ENCODE measurements at regions not wholly inside any gene's neighbourhood (a gene's known extent, or its start where the extent isn't known, plus 50 kb on each side); places are given as distances from the start of the nearest gene placed in this dataset.

DNA sequence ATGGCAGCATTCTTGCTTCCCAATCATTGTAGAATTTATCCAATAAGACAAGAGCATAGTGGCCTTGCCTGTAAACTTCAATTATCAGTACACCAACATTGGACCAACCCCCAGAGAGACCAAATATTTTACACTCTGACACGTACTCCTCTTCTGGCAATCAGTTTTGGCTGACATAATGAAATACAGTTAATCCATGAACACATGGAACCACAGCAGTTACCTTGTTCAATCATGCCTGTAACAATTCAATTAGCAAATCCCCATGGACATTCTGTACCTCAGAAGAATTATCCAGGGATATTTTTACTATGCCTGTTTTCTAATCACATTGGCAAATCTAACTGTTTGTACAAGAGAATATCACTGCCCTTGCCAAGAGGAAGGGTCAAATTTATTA is 2162.0 kb downstream of the MRPL39 start:
- H4K20me1 ChIP-seq (ENCODE audit: insufficient read depth, low read length): no peaks in the 10 kb centered on the region
- H3K79me2 ChIP-seq (ENCODE audit: insufficient read depth, low read length): no peaks in the 10 kb centered on the region
- no peaks in the 10 kb centered on the region for H3K9me3 ChIP-seq (ENCODE audit: insufficient read depth, low read length, severe bottlenecking)
- ATAC-seq (ENCODE audit: insufficient read depth, low read depth) (no peak), DNase-seq (no peak)
- H3K36me3 ChIP-seq (ENCODE audit: insufficient read depth, low read length): no peaks in the 10 kb centered on the region
- H3K27me3 ChIP-seq (ENCODE audit: insufficient read depth, low read length, poor library complexity): no peaks in the 10 kb centered on the region
- H3K27ac ChIP-seq (ENCODE audit: low read length): no peak overlapping the region
- H2AFZ ChIP-seq (ENCODE audit: low read depth, low read length): no peak overlapping the region
- TF ChIP-seq EZH2 (IDR thresholded peaks at IDR 0.05; ENCODE audit: borderline replicate concordance, low read depth, low read length, severe bottlenecking): no peak
- TF ChIP-seq, protein P1, sequence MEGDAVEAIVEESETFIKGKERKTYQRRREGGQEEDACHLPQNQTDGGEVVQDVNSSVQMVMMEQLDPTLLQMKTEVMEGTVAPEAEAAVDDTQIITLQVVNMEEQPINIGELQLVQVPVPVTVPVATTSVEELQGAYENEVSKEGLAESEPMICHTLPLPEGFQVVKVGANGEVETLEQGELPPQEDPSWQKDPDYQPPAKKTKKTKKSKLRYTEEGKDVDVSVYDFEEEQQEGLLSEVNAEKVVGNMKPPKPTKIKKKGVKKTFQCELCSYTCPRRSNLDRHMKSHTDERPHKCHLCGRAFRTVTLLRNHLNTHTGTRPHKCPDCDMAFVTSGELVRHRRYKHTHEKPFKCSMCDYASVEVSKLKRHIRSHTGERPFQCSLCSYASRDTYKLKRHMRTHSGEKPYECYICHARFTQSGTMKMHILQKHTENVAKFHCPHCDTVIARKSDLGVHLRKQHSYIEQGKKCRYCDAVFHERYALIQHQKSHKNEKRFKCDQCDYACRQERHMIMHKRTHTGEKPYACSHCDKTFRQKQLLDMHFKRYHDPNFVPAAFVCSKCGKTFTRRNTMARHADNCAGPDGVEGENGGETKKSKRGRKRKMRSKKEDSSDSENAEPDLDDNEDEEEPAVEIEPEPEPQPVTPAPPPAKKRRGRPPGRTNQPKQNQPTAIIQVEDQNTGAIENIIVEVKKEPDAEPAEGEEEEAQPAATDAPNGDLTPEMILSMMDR (IDR thresholded peaks at IDR 0.05; ENCODE audit: borderline replicate concordance, extremely low read depth, low read length, poor library complexity, severe bottlenecking): no peak
- H3K9ac ChIP-seq (ENCODE audit: low read depth, low read length): no peak overlapping the region
- H3K4me3 ChIP-seq (ENCODE audit: low read depth in 1 of 2, low read length in 2 of 2): no peak overlapping the region
- H3K4me1 ChIP-seq (ENCODE audit: insufficient read depth, low read length): no peaks in the 10 kb centered on the region
- no peak overlapping the region for H3K4me2 ChIP-seq (ENCODE audit: insufficient read depth, low read length)

DNA sequence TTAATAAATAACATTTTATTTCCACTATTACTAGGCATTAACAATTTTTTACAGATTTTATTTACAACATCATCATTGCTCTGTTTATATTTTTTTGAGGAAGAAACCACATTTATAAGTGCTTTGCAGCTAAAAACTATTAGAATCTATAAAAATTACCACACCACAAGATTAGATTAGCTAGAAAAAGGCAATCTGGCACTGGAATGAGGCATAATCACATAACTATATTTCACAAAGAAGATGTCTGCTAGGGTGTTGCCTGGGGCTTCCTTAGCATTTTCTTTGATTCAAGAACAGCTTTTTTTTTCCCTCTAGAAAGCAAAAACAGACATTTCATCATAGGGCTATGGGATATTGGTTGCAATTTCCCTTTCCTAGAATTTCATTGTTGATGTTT is 2169.2 kb downstream of the MRPL39 start:
- no peak for ATAC-seq (ENCODE audit: insufficient read depth, low read depth)
- H3K4me2 ChIP-seq (ENCODE audit: insufficient read depth, low read length): no peak overlapping the region
- no peak overlapping the region for H3K4me3 ChIP-seq (ENCODE audit: low read depth in 1 of 2, low read length in 2 of 2)
- no peaks in the 10 kb centered on the region for H3K36me3 ChIP-seq (ENCODE audit: insufficient read depth, low read length)
- no peak overlapping the region for H3K9ac ChIP-seq (ENCODE audit: low read depth, low read length)
- H4K20me1 ChIP-seq (ENCODE audit: insufficient read depth, low read length): no peaks in the 10 kb centered on the region
- no peak overlapping the region for H2AFZ ChIP-seq (ENCODE audit: low read depth, low read length)
- no peak overlapping the region for H3K27ac ChIP-seq (ENCODE audit: low read length)
- no peak for DNase-seq
- H3K27me3 ChIP-seq (ENCODE audit: insufficient read depth, low read length, poor library complexity): no peaks in the 10 kb centered on the region
- no peaks in the 10 kb centered on the region for H3K4me1 ChIP-seq (ENCODE audit: insufficient read depth, low read length)
- TF ChIP-seq, protein P1 (IDR thresholded peaks at IDR 0.05; ENCODE audit: borderline replicate concordance, extremely low read depth, low read length, poor library complexity, severe bottlenecking): no peak
- TF ChIP-seq EZH2 (IDR thresholded peaks at IDR 0.05; ENCODE audit: borderline replicate concordance, low read depth, low read length, severe bottlenecking): no peak
- no peaks in the 10 kb centered on the region for H3K79me2 ChIP-seq (ENCODE audit: insufficient read depth, low read length)
- H3K9me3 ChIP-seq (ENCODE audit: insufficient read depth, low read length, severe bottlenecking): no peaks in the 10 kb centered on the region

DNA sequence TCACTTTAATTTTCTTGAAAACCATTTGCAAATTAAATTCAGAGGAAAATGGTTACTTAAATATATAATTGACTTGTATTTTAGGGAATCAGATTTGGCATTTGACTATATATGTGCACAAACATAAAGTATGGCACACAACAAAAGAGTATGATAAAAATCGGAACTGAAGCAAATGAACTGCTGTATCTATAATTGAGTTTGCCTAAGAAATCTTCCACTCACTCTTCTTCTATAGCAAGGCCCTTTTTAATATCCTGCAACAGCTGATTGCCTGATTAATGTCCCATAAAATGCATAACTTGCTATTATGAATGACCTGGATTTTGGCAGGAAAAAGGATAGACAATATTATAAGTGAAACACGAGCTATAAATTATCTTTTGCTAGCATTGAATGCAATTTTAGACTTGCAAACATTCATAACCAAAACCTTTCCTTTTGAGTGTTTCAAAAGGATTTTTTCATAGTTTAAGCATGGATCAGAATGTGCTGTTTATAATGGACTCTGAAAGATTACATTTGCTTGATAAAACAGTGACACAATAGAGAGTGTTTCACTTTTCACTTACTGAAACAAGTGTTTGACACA is 2204.3 kb downstream of the MRPL39 start:
- no peaks in the 10 kb centered on the region for H3K79me2 ChIP-seq (ENCODE audit: insufficient read depth, low read length)
- no peaks in the 10 kb centered on the region for H3K9me3 ChIP-seq (ENCODE audit: insufficient read depth, low read length, severe bottlenecking)
- DNase-seq (no peak), ATAC-seq (ENCODE audit: insufficient read depth, low read depth) (no peak)
- no peaks in the 10 kb centered on the region for H3K4me1 ChIP-seq (ENCODE audit: insufficient read depth, low read length)
- no peak overlapping the region for H3K4me2 ChIP-seq (ENCODE audit: insufficient read depth, low read length)
- H3K4me3 ChIP-seq (ENCODE audit: low read depth in 1 of 2, low read length in 2 of 2): no peak overlapping the region
- no peaks in the 10 kb centered on the region for H4K20me1 ChIP-seq (ENCODE audit: insufficient read depth, low read length)
- no peak overlapping the region for H3K27ac ChIP-seq (ENCODE audit: low read length)
- TF ChIP-seq EZH2 (IDR thresholded peaks at IDR 0.05; ENCODE audit: borderline replicate concordance, low read depth, low read length, severe bottlenecking): no peak
- TF ChIP-seq, protein P1 (IDR thresholded peaks at IDR 0.05; ENCODE audit: borderline replicate concordance, extremely low read depth, low read length, poor library complexity, severe bottlenecking): no peak
- H3K36me3 ChIP-seq (ENCODE audit: insufficient read depth, low read length): no peaks in the 10 kb centered on the region
- H2AFZ ChIP-seq (ENCODE audit: low read depth, low read length): no peak overlapping the region
- no peak overlapping the region for H3K9ac ChIP-seq (ENCODE audit: low read depth, low read length)
- no peaks in the 10 kb centered on the region for H3K27me3 ChIP-seq (ENCODE audit: insufficient read depth, low read length, poor library complexity)

All from DND-41 (cell line).